ENCODE measurements at regions not wholly inside any gene's neighbourhood (a gene's known extent, or its start where the extent isn't known, plus 50 kb on each side); places are given as distances from the start of the nearest gene placed in this dataset.

DNA sequence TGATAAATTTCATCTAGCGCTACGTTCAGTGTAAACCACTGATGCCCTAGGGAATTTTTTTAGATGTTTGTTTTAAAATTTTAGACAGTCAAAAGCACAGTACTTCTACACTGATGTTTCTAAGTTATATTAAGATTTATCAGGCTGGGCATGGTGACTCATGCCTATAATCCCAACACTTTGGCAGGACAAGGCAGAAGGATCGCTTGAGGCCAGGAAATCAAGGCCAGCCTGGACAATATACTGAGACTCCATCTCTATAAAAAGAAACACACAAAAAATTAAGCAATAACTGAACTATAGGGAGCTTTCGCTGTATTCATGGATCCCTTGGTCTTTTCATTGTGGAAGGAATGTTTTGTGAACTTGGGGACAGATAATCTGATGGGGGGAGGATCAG is 50.6 kb upstream of the MAPRE2 start:
- no TSS peak for BruUV-seq (replicated peaks)
- H3K36me3 ChIP-seq (ENCODE audit: control insufficient read depth, insufficient read depth, low read length) = no peaks in the 10 kb centered on the region
- intact Hi-C loops (cut with micrococcal nuclease; ENCODE audit: unreplicated experiment) (no loop called here), in situ Hi-C loops (cut with HindIII; ENCODE audit: low pct_unique_long_range_greater_than_20kb, low sequenced_read_pairs) (no loop called here)
- CTCF ChIA-PET = no interaction called here
- no peaks in the 10 kb centered on the region for H3K27me3 ChIP-seq (ENCODE audit: control insufficient read depth, insufficient read depth, low read length)
- H3K9me3 ChIP-seq (ENCODE audit: control insufficient read depth, insufficient read depth, low read depth, low read length) = no peaks in the 10 kb centered on the region
- POLR2A ChIA-PET = no interaction called here
- 0 out of 2 replicates have a peak, but pooled peaks cover 3% of the 10 kb centered on the region for H3K4me1 ChIP-seq (ENCODE audit: control insufficient read depth, insufficient read depth, low read length)
- no peak overlapping the region for H3K4me3 ChIP-seq (ENCODE audit: low read depth in 2 of 2, low read length in 2 of 2)
- DNase-seq (ENCODE audit: low read depth, low spot score) (no peak), ATAC-seq (no peak)
- TF ChIP-seq TCF7L2 (IDR thresholded peaks at IDR 0.05; ENCODE audit: low read depth, low read length) (no peak), POLR2AphosphoS5 (IDR thresholded peaks at IDR 0.05; ENCODE audit: low read depth, low read length) (no peak), CTCF (IDR thresholded peaks at IDR 0.05) (no peak), SIN3A (IDR thresholded peaks at IDR 0.05; ENCODE audit: borderline replicate concordance, insufficient read depth, low read depth, low read length) (no peak)
- TF ChIP-seq, protein P1, sequence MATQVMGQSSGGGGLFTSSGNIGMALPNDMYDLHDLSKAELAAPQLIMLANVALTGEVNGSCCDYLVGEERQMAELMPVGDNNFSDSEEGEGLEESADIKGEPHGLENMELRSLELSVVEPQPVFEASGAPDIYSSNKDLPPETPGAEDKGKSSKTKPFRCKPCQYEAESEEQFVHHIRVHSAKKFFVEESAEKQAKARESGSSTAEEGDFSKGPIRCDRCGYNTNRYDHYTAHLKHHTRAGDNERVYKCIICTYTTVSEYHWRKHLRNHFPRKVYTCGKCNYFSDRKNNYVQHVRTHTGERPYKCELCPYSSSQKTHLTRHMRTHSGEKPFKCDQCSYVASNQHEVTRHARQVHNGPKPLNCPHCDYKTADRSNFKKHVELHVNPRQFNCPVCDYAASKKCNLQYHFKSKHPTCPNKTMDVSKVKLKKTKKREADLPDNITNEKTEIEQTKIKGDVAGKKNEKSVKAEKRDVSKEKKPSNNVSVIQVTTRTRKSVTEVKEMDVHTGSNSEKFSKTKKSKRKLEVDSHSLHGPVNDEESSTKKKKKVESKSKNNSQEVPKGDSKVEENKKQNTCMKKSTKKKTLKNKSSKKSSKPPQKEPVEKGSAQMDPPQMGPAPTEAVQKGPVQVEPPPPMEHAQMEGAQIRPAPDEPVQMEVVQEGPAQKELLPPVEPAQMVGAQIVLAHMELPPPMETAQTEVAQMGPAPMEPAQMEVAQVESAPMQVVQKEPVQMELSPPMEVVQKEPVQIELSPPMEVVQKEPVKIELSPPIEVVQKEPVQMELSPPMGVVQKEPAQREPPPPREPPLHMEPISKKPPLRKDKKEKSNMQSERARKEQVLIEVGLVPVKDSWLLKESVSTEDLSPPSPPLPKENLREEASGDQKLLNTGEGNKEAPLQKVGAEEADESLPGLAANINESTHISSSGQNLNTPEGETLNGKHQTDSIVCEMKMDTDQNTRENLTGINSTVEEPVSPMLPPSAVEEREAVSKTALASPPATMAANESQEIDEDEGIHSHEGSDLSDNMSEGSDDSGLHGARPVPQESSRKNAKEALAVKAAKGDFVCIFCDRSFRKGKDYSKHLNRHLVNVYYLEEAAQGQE (IDR thresholded peaks at IDR 0.05; ENCODE audit: insufficient read depth in 1 of 2, low read depth in 2 of 2, low read length in 1 of 2) = no peak
- no peak overlapping the region for H3K27ac ChIP-seq (ENCODE audit: low read length)

DNA sequence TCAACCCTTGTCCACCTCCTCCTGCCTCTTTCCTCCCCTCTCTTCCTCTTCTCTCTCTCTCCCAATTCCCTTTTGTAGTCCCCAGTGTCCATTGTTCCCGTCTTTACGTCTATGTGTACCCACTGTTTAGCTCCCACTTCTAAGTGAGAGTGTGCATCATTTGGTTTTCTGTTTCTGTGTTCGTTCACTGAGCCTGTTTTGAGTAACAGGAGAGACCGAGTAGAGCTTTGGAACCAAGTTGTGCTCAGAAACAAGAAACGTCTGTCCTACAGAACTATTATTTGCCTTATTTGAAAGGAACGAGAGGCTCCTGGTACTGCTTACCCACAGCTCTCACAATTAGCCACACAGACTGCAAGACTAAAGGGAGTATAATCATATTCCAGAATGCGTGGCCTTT is 50.1 kb upstream of the MAPRE2 start:
- Histone ChIP-seq H3K4me1 (ENCODE audit: control insufficient read depth, insufficient read depth, low read length) (0 out of 2 replicates have a peak, but pooled peaks cover 3% of the 10 kb centered on the region), H3K4me3 (ENCODE audit: low read depth in 2 of 2, low read length in 2 of 2) (no peak overlapping the region), H3K27me3 (ENCODE audit: control insufficient read depth, insufficient read depth, low read length) (no peaks in the 10 kb centered on the region), H3K9me3 (ENCODE audit: control insufficient read depth, insufficient read depth, low read depth, low read length) (no peaks in the 10 kb centered on the region), H3K36me3 (ENCODE audit: control insufficient read depth, insufficient read depth, low read length) (no peaks in the 10 kb centered on the region), H3K27ac (ENCODE audit: low read length) (no peak overlapping the region)
- in situ Hi-C loops (cut with HindIII; ENCODE audit: low pct_unique_long_range_greater_than_20kb, low sequenced_read_pairs) (no loop called here), intact Hi-C loops (cut with micrococcal nuclease; ENCODE audit: unreplicated experiment) (no loop called here)
- TF ChIP-seq TCF7L2 (IDR thresholded peaks at IDR 0.05; ENCODE audit: low read depth, low read length) (no peak), SIN3A (IDR thresholded peaks at IDR 0.05; ENCODE audit: borderline replicate concordance, insufficient read depth, low read depth, low read length) (no peak), CTCF (IDR thresholded peaks at IDR 0.05) (no peak)
- ChIA-PET CTCF (no interaction called here), POLR2A (no interaction called here)
- ATAC-seq (no peak), DNase-seq (ENCODE audit: low read depth, low spot score) (no peak)
- BruUV-seq (replicated peaks) = no TSS peak
